Esophagus squamous epithelium (tissue), 5 donors: ENCODE measurements at regions not wholly inside any gene's neighbourhood (a gene's known extent, or its start where the extent isn't known, plus 50 kb on each side); places are given as distances from the start of the nearest gene placed in this dataset.

Experiments used
- DNase-seq: peaks from one replicate; lab custom pipeline; 2025; lab: John Stamatoyannopoulos, UW
- H3K27ac ChIP-seq, 4 donors: fragments of 200-600 bp; sonication (generic); one replicate each; pipeline ENCODE4 v1.5.1; 2016 to 2019; ENCODE audit warnings: mild to moderate bottlenecking in 1 of 4
- H3K27me3 ChIP-seq, 4 donors: fragments of 200-600 bp; sonication (generic); 1 replicate in 3 of 4; 2 replicates in 1 of 4; pipeline versions ENCODE4 v1.5.1 to v1.6.0; 2017 to 2021; ENCODE audit warnings: antibody characterized with exemption in 1 of 4
- H3K36me3 ChIP-seq, 3 donors: fragments of 200-600 bp; sonication (generic); one replicate each; pipeline ENCODE4 v1.5.1; 2016 to 2019
- H3K4me1 ChIP-seq, 3 donors: fragments of 200-600 bp; sonication (generic); one replicate each; pipeline ENCODE4 v1.5.1; 2017 to 2019
- H3K4me3 ChIP-seq, 4 donors: fragments of 200-600 bp; sonication (generic); 1 replicate in 3 of 4; 2 replicates in 1 of 4; pipeline ENCODE4 v1.5.1; 2016 to 2019; ENCODE audit warnings: mild to moderate bottlenecking in 2 of 4, moderate library complexity in 1 of 4
- H3K9me3 ChIP-seq, 3 donors: fragments of 200-600 bp; sonication (generic); one replicate each; pipeline ENCODE4 v1.5.1; 2016 to 2019
- POLR2A ChIP-seq, 4 donors: fragments of 450-650 bp; IDR thresholded peaks; one replicate each; pipeline ENCODE4 v1.6.1; 2017; ENCODE audit warnings: antibody characterized with exemption in 4 of 4, mild to moderate bottlenecking in 4 of 4, moderate library complexity in 3 of 4
- WGBS, 2 donors: methylation state at CpG; one replicate each; pipeline ENCODE4 v1.1.5; 2018; 5-methylcytosine and 5-hydroxymethylcytosine counted together
- intact Hi-C: fragments of 100-400 bp; cut with DNase I; formaldehyde crosslinking; loops from one replicate; pipeline ENCODE4 v1.15.0; 2022
- TF ChIP-seq, protein P1 (sequence below), 6 experiments: fragments of 450-650 bp in 4 of 6; fragments of 200-600 bp in 2 of 6; sonication (generic) in 2 of 6; IDR thresholded peaks; one replicate each; pipeline ENCODE4 v1.5.1; 2016 to 2019; ENCODE audit warnings: antibody characterized with exemption in 6 of 6, mild to moderate bottlenecking in 4 of 6, moderate library complexity in 4 of 6
- donor health status: DM: yes; HTN: yes; CAD: no.

DNA sequence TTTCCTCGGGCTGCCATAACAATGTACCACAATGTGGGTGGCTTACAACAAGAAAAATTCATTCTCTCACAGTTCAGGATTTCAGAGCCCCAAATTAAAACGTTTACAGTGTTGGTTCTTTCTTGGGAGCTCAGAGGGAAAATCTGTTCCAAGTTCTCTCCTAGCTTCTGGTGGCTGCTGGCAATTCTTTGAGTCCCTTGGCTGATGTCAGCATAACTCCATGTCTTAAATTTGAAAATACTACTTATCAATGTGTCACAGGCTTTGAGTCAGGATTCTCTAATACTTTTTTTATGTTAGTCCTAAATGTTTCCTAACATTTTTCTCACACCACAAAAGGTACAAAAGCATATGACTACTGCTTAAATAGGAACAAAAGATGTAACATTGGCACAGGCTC, 198.4 kb upstream of the ATXN7L3B start:
- H3K9me3 ChIP-seq, result no peaks in the 10 kb centered on the region
- H3K4me1 ChIP-seq, result no peaks in the 10 kb centered on the region
- no peak for TF ChIP-seq POLR2A (IDR thresholded peaks at IDR 0.05)
- no peaks in the 10 kb centered on the region for H3K36me3 ChIP-seq
- no peaks in the 10 kb centered on the region for H3K27me3 ChIP-seq
- DNase-seq, result no peak
- no peak overlapping the region for H3K4me3 ChIP-seq
- intact Hi-C loops, result no loop called here
- H3K27ac ChIP-seq, result no peak overlapping the region
- 8 to 24% methylated on average over 2 of the region's 2 CpGs for WGBS, 2 donors

DNA sequence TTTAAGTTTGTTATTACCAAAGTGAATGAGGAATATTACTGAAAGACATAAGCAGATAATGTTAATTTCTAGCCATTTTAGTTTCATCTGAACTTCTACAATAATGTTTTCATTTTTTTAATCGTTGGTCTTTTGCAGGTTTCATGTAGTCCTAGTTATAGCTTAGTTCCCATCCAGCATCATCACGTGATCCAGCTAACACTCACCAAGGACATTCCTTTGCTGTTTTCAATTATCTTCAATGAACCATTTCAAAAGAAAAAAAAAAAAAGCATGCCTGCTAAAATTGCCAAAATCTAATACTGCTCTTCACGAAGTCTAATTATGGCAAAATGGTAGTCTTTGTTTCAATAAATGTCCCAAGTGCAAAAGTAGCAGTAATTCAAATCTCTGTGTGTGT, 187.7 kb upstream of the ATXN7L3B start:
- H3K4me3 ChIP-seq, result no peak overlapping the region
- intact Hi-C loops, result no loop called here
- H3K27ac ChIP-seq, result no peak overlapping the region
- TF ChIP-seq POLR2A (IDR thresholded peaks at IDR 0.05), result no peak
- TF ChIP-seq, protein P1, sequence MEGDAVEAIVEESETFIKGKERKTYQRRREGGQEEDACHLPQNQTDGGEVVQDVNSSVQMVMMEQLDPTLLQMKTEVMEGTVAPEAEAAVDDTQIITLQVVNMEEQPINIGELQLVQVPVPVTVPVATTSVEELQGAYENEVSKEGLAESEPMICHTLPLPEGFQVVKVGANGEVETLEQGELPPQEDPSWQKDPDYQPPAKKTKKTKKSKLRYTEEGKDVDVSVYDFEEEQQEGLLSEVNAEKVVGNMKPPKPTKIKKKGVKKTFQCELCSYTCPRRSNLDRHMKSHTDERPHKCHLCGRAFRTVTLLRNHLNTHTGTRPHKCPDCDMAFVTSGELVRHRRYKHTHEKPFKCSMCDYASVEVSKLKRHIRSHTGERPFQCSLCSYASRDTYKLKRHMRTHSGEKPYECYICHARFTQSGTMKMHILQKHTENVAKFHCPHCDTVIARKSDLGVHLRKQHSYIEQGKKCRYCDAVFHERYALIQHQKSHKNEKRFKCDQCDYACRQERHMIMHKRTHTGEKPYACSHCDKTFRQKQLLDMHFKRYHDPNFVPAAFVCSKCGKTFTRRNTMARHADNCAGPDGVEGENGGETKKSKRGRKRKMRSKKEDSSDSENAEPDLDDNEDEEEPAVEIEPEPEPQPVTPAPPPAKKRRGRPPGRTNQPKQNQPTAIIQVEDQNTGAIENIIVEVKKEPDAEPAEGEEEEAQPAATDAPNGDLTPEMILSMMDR (IDR thresholded peaks at IDR 0.05), result no peak
- 53 to 57% methylated on average over 3 of the region's 3 CpGs for WGBS, 2 donors
- no peaks in the 10 kb centered on the region for H3K9me3 ChIP-seq
- DNase-seq, result no peak
- H3K36me3 ChIP-seq, result no peaks in the 10 kb centered on the region
- no peaks in the 10 kb centered on the region for H3K27me3 ChIP-seq
- no peaks in the 10 kb centered on the region for H3K4me1 ChIP-seq

DNA sequence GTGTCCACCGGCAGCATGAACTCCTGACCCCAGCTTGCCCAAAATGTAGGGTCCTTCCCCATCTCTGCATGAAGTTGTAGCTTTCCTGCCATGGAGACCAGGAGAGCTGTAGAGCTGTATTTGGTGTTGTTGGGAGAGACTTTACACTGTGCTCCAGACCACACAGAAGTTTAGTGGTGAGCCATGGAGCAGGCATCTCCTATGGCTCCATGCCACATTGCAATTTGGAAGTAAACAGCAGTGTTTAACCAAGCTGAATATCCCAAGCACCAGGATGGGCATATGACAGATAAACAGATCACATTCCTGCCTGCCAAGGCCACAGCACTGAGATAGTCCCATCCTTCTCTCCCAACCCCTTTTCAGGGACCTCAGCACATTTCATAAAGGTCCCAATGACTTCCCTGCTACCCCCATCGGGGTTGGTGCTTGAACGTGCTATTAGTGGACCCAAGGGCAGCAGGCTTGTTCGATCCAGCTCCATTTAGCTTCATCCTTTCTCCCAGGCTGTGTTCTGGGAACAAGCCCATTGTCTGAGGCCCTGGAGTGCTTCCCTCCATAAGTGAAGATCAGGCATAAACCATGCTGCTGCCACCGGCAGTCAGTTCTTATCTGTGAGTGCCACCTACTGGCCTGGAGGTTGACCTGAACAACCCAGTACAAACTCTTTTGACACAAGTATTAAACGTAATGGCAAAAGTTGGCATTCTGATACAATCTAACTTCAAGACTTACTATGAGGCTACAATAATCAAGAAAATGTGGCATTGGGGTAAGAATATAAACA, 172.3 kb upstream of the ATXN7L3B start:
- H3K4me3 ChIP-seq, result no peak overlapping the region
- H3K27ac ChIP-seq, result no peak overlapping the region
- no peaks in the 10 kb centered on the region for H3K9me3 ChIP-seq
- no peaks in the 10 kb centered on the region for H3K36me3 ChIP-seq
- intact Hi-C loops, result no loop called here
- H3K27me3 ChIP-seq, result no peaks in the 10 kb centered on the region
- 53 to 69% methylated on average over 5 of the region's 6 CpGs for WGBS, 2 donors
- DNase-seq, result no peak
- TF ChIP-seq, protein P1 (IDR thresholded peaks at IDR 0.05), result peak in 2 of 6 experiments; percentile 9 to 47
- no peak for TF ChIP-seq POLR2A (IDR thresholded peaks at IDR 0.05)
- H3K4me1 ChIP-seq, result no peaks in the 10 kb centered on the region

DNA sequence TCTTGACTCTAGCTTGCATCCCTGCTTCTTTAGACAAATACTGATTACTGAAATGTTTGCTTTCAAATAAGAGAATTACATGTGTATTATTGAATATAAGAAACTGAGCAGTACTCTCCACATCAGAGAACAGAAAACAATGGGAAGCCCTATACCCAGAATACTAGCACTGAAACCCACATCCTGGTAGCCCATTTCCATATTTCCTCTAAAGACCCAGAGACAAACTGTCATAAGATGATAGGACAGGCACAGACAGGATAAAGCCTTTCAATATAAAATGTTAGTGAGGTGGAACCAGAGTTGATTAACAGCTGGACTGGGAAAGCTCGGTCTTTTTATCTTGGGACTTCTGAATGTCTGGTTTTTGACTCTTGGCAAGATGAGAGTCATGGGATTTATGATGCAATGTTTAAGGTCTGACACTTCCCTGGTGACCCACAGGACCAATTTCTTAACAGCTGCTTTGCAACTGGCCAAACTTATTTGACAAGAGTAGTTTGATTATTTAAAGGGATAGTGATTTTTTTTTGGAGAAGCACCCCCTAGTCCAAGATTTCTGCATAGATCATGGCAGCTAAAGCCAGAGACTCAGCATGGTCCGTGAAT, 166.9 kb upstream of the ATXN7L3B start:
- H3K9me3 ChIP-seq, result no peaks in the 10 kb centered on the region
- no peak for TF ChIP-seq POLR2A (IDR thresholded peaks at IDR 0.05)
- TF ChIP-seq, protein P1 (IDR thresholded peaks at IDR 0.05), result no peak
- H3K4me1 ChIP-seq, result no peaks in the 10 kb centered on the region
- H3K4me3 ChIP-seq, result no peak overlapping the region
- no peak for DNase-seq
- WGBS, 2 donors, result 38 to 63% methylated on average over 2 of the region's 2 CpGs
- intact Hi-C loops, result no loop called here
- H3K27ac ChIP-seq, result no peak overlapping the region
- no peaks in the 10 kb centered on the region for H3K27me3 ChIP-seq
- no peaks in the 10 kb centered on the region for H3K36me3 ChIP-seq

DNA sequence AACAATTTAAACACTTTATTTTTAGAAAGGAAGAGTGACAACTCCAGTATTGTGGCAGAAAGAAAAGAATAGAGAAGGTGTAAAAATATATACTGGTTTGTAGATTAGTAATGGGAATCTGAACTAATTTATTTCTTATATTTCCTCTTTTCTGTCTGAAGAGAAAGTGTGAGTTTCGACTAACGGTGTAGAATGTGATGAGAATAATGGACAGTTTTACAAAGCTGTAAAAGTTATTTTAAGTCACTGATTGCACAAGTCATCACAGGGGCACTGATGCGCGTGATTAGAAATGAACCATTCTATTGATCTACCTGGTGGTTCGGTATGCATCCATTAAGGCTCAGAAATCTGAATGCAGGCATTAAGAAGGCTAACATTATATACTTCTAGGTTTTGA, 158.5 kb upstream of the ATXN7L3B start:
- no peaks in the 10 kb centered on the region for H3K27me3 ChIP-seq
- H3K36me3 ChIP-seq, result no peaks in the 10 kb centered on the region
- TF ChIP-seq, protein P1 (IDR thresholded peaks at IDR 0.05), result no peak
- TF ChIP-seq POLR2A (IDR thresholded peaks at IDR 0.05), result no peak
- no peaks in the 10 kb centered on the region for H3K9me3 ChIP-seq
- no peak overlapping the region for H3K27ac ChIP-seq
- DNase-seq, result no peak
- no peaks in the 10 kb centered on the region for H3K4me1 ChIP-seq
- 85 to 90% methylated on average over 5 of the region's 5 CpGs for WGBS, 2 donors
- intact Hi-C loops, result no loop called here
- H3K4me3 ChIP-seq, result no peak overlapping the region
